C4-2B (cell line): ENCODE measurements at regions not wholly inside any gene's neighbourhood (a gene's known extent, or its start where the extent isn't known, plus 50 kb on each side); places are given as distances from the start of the nearest gene placed in this dataset.

Experiments
- ZFX ChIP-seq: fragments of 450-650 bp; IDR thresholded peaks from 2 replicates; pipeline ENCODE4 v1.6.1; 2017
- TF ChIP-seq, protein P1 (sequence below): fragments of 450-650 bp; conservative IDR thresholded peaks from 2 replicates; pipeline ENCODE4 v1.5.1; 2017; ENCODE audit warnings: mild to moderate bottlenecking

- TF ChIP-seq, protein P1, sequence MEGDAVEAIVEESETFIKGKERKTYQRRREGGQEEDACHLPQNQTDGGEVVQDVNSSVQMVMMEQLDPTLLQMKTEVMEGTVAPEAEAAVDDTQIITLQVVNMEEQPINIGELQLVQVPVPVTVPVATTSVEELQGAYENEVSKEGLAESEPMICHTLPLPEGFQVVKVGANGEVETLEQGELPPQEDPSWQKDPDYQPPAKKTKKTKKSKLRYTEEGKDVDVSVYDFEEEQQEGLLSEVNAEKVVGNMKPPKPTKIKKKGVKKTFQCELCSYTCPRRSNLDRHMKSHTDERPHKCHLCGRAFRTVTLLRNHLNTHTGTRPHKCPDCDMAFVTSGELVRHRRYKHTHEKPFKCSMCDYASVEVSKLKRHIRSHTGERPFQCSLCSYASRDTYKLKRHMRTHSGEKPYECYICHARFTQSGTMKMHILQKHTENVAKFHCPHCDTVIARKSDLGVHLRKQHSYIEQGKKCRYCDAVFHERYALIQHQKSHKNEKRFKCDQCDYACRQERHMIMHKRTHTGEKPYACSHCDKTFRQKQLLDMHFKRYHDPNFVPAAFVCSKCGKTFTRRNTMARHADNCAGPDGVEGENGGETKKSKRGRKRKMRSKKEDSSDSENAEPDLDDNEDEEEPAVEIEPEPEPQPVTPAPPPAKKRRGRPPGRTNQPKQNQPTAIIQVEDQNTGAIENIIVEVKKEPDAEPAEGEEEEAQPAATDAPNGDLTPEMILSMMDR = no peak
- TF ChIP-seq ZFX = no peak
Observed at GRCh38 chr15:20361091-20361490, 180.5 kb downstream of the GOLGA6L6 start.
